Right ventricle myocardium superior (tissue), 1 donor: ENCODE measurements at regions not wholly inside any gene's neighbourhood (a gene's known extent, or its start where the extent isn't known, plus 50 kb on each side); places are given as distances from the start of the nearest gene placed in this dataset.

Source experiments
- ATAC-seq: fragments of 200-7000 bp; cut with Tn5 transposase; one replicate; pipeline ENCODE4 v1.9.1; 2020; ENCODE audit warnings: mild to moderate bottlenecking; ENCODE audit not compliant: poor library complexity
- DNase-seq: peaks from one replicate; pipeline ENCODE4 v3.0.0-alpha.2; 2020
- intact Hi-C: fragments of 100-400 bp; cut with DNase I; formaldehyde crosslinking; loops from one replicate; pipeline ENCODE4 v1.11.2; 2022
- donor health status: DM: no; HTN: yes; CAD: no; lungs with severe emphysema.

DNA sequence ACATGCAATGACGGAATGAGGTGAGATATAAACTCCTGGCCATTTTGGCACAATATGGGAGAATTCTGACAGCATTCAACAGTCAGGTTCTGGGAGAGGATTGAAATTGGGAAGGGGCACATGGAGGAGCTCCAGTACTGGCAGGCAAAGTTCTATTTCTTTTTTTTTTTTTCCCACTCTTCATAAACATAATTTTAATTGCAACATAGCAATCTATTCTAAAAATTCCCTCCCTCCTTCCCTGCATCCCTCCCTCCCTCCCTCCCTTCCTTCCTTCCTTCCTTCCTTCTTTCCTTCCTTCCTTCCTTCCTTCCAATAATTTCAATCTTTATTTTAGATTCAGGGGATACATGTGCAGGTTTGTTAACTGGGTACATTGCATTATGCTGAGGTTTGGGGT is 93.2 kb downstream of the PTCSC3 start:
- no peak for DNase-seq
- no peak for ATAC-seq
- intact Hi-C loops: no loop called here

DNA sequence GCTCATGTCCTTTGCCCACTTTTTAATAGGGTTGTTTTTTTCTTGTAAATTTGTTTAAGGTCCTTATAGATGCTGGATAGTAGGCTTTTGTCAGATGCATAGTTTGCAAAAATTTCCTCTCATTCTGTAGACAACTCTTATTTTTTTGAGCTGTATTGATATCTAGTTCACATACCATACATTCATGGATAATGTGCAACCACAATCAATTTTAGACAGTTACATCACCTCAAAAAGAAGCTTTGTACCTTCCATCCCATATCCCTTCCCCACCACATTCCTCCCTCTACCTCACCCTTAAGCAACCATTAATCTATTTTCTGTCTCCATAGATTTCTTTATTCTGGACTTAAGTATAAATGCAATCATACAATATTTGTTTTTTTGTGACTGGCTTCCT is 98.4 kb downstream of the PTCSC3 start:
- intact Hi-C loops: no loop called here

DNA sequence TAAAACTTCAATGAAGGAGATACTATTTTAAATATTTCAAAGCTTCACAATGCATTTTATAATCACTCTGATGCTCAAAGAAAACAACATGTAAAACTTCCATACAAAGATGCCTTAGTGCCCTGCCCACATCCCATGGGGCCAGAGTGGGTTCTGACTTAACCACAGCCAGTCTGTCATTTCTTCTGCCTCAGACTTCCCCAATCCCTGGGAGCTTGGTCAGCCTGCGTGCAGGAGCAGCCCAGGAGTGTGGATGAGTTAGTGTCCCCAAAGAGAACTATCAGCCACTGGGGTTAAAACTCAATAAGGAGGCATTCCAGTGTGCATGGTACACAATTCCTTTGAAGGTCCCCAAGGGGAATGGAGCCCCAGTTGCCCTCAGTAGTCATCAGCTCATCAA is 100.3 kb downstream of the PTCSC3 start:
- intact Hi-C loops: no loop called here
- no peak for DNase-seq
- ATAC-seq: no peak

More for the DNA sequence above, 98.4 kb downstream of the PTCSC3 start:
- no peak for DNase-seq
- ATAC-seq: no peak

DNA sequence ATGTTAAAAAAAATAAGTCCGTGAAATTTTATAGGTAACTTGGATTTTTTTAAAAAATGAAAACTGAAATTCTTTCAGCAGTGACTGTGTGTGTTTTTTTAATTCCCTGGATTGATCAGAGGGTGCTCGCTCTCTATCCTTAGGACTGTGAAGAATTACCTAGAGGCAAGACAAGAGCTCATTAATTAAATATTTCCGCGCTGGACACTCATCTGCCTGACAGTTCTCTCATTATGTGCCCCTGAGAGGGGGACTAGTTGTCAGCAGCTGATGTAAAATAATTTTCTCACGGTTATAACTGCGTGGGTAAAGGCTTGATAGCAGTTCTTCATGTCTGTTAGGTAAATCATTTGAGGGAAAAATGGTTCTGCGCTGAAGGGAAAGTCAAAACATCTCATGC is 101.3 kb downstream of the PTCSC3 start:
- no peak for DNase-seq
- intact Hi-C loops: no loop called here
- ATAC-seq: no peak

DNA sequence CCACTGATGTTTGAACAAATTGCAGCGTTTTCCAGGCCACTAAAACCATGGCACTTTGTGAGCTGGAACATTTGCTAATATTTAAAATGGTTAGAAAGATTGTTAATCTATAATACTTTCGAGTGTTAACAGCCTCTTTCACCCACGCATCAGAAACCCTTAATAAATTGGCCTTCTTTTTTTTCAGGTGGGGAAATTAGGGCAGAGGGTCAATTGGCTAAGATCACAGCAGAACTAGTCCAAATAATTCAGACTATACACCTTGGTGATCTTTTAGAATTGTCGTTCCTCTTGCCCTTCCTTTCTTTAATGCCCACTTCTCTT is 105.8 kb downstream of the PTCSC3 start:
- DNase-seq: no peak
- no peak for ATAC-seq
- intact Hi-C loops: no loop called here

DNA sequence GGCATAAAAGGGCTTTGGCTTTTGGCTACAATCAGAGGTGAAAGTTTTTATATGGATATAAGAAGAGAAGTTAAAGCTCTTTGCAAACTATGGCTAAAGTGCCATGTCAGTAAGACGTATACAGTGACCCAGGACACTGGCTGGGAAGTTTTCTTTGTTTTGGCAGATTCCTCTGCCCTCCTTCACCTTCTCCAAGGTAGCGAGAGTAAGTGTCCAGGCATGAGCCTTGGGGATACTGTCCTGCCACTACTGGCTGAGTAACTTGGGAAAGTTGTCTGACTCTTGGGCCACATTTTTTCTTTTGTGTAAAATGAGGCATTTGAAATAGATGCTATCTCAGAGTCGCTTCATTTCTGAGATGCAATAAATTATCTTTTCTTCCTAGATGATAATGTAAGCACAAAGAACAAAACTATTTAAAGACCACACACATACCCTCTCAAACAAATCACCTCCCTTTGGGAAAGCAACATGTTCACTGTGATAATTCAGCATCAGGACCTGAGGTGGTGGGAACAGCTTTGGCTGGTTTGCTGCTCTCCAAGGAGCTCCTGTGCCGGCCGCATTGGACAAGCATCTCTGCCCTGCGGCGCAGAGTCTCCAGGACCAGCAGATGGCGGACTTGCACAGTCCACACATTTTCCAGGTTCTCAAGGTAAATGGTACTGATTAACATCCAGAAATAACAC is 106.3 kb downstream of the PTCSC3 start:
- intact Hi-C loops: no loop called here
- peak; percentile 70 for ATAC-seq
- DNase-seq: peak; percentile 54

DNA sequence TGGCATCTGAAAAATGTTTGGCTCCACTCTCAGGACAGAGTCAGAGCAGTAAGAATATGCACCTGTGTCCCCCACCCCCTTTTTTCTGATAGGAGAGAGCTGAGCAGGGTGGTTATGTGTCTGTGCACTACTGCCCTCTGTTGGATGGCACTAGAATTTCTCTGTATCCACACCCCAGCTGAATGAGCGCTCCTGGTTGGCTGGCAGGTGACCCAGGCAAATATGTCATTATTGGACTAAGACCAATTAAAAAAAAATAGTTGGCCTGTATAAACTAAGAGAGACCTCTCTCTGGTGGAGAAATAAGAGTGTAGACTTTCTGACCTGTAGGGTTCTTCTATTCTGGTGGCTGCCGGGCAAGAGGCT is 107.0 kb downstream of the PTCSC3 start:
- peak; percentile 66 for ATAC-seq
- intact Hi-C loops: no loop called here
- DNase-seq: no peak

DNA sequence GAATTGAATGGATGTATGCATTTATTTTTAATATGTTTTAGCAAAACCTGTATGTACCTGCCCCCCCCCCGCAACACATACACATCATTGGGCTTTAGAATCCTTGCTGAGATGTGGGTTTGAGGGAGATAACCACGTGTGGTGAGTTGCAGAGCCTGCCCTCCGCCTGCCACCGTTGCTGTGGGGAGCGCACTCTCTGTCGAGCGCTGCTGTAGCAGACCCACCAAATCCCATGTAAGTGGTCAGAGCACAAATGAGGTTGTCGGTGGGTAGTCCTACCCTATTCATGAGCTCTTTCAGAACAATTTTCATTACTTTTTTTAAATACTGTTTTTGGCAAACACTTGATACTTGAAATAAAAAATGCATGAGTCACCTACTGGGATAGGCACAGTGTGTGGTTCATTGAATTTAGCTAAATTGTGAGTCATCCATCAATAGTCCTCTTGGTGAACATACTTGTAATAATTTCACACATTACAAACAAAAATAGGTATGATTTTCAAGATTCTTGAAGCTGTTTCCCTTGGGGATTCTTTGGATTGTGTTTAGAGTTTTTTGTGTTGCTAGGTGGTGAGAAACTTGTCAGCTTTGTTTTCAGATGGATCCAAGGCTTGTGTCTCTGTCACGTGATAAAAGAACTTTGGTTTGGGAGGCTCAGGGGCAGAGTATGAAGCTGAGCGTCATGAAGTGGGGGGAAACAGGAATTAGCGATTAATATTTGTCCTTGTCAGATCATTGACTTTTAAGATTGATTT is 107.6 kb downstream of the PTCSC3 start:
- no peak for ATAC-seq
- intact Hi-C loops: no loop called here
- no peak for DNase-seq

DNA sequence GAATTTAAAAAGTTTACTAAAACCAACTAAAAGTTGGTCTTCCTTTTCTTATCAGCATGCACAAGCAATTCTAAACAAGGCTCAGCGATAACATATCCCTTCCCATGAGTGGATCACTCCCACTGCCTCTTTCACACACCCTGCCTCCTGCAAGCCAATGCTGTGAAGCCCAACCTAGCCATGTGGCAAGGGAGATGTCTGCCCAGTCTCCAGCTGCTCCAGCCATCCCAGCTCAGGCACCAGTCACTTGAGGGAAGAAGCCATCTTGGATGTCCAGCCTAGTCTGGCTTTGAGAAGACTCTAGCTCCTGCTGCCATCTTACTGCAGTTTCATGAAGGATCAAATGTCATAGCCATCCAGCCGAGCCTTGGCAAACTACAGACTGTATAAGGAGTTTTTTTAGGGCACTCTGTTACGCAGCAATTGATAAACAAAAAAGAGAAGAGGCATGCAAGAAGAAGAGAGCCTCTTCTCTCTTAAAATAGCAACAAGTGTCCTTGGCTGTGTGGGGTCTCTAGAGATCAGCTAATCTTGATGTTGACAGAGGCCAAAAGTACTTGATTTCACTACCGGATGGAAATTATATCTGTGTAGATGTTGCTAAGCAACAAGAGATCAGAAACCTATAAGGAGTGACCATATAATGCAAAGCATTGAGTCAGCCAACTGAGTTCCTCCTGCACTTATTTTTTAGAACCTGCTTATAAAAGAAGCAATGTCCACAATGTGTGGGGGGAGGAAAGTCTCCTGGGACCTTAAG is 108.9 kb downstream of the PTCSC3 start:
- DNase-seq (no peak), ATAC-seq (peak; percentile 25)
- intact Hi-C loops: no loop called here

DNA sequence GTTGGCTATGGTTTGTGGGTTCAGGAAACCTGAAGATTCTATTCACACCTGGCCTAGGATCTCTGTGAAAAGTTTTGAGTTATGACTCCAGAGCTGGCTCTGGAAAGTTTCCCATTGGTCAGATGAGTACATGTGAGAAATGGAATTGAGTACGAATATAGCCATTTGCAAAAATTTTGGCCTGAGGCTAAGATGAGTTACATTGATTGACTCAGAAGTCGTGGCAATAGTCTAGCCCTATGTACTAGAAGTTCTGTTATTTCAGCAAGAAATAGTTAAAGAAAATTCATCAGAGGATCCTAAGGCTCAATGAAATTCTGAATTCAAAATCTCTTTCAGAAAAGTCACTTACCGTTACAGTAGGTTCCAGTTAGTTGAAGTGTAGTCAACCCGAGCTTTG is 109.9 kb downstream of the PTCSC3 start:
- no peak for ATAC-seq
- intact Hi-C loops: no loop called here
- no peak for DNase-seq

DNA sequence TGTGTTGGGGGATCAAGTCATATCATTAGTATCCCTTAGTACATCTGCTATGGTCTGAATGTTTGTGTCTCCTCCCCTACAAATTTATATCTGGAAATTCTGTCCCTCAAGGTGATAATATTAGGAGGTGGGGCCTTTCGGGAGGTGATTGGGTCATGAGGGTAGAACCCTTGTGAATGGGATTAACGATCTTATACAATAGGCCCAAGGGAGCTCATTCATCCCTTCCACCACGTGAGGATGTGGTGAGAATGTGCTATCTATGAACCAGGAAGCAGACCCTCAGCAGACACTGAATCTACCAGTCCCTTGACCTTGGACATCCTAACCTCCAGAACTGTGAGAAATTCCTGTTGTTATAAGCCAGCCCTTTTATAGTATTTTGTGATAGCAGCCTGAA is 110.7 kb downstream of the PTCSC3 start:
- DNase-seq (no peak), ATAC-seq (no peak)
- intact Hi-C loops: no loop called here

DNA sequence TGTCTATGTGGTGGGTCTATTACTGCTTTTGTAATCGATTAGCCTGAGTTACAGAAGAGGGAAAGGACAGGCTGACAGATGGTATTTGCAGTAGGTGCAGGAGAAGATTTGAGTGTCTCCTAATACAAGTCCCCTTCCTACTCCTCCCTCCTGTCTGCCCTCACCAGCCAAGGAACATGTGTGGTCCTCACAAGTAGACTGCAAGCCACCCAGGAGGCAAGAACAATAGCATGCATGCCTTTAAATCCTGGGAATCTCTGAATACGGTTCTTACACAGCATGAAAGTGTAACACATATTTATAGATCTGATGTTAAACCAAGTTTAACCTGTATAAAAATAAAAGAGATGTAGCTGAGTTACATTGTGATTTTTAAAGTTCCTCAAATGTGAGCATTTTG is 117.0 kb downstream of the PTCSC3 start:
- intact Hi-C loops: no loop called here
- DNase-seq: no peak

DNA sequence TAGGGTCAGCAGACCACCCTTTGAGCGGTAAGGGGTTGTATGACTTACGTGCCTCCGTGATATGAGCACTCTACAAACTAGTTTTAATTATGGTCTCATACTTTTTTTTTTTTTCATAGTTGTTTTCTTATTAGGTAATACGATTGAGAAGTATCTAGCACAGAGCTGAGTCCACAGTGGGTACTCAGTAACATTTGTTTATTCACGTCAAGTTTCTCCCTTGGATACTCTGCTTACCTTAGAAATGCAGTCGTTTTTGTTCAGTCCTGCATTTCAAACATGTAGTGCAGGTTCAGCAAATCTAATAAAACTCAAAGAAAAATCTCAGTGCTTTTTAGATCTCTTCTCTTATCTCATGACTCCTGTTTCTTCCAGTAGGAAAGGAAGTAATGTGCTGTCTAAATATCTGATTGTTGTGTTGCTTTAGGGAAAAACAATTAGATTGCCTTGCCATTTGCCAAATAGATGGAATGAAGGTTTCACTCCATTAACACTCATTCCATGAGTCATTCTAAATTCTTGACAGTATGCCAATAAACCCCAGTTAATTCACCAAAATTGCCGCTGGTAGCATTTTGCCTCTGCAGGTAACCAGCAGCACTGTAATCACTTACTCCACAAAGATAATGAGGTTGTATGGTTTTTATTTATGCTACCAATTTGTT is 118.9 kb downstream of the PTCSC3 start:
- intact Hi-C loops: no loop called here
- DNase-seq (no peak), ATAC-seq (no peak)

More for the DNA sequence above, 117.0 kb downstream of the PTCSC3 start:
- ATAC-seq: no peak

DNA sequence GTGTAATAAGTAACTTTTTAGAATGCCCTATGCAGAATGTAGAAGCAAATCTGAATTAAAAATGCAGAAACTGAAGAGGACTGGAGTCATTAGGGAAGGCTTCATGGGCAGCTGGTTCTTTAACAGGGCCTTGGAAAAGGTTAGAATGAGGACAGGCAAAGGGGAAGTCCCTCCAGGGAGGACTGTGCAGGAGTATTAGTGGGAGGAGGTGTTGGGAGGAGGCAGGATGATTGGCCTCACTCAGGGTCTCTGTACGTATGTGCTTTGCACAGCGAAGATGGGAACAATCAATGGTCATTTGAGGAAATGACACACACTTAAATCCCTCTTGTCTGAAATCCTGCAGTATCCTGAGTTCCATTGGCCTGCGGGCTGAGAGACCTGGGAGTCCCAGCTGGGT is 119.7 kb downstream of the PTCSC3 start:
- intact Hi-C loops: no loop called here
- DNase-seq (no peak), ATAC-seq (no peak)

DNA sequence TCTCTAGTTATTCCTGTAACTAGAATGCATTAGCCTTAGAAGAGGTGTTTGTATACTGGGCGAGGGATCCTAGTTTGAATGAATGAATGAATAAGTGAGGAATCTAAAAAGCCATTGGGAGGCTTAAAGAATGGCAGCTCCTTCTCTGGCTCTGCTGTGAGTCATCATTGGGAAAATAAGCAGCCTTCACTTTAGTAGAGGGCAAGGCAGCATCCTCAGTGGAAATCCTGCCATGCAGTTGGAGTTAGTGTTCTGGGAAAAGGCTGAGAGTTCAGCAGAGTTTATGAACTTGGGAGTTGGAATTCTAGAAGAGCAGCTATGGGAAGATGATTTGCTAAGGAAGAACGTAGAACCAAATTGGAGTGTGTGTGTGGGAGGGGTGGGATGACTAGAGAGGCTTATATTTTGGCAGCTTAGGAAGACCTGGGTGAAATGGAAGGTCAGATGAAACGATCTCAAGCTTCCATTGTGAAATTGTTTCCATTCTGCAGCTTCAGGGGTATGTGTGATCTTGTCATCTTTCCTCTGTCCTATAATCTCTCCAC is 120.8 kb downstream of the PTCSC3 start:
- intact Hi-C loops: no loop called here
- DNase-seq (no peak), ATAC-seq (no peak)

DNA sequence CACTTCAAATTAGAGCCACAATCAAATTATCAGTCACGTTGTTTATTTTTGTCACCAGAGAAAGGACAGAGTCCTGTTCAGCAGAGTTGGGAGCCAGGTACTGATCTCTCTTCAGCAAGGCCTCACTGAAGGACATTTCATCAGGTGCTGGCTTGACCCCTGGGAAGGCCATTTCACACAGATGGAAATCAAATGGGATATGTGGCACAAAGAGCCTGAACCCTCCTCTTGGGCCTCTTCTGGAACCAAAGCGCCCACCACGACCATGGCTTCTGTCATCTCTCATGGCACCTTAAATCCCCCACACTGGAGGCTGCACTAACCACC is 121.5 kb downstream of the PTCSC3 start:
- DNase-seq (no peak), ATAC-seq (no peak)
- intact Hi-C loops: no loop called here

DNA sequence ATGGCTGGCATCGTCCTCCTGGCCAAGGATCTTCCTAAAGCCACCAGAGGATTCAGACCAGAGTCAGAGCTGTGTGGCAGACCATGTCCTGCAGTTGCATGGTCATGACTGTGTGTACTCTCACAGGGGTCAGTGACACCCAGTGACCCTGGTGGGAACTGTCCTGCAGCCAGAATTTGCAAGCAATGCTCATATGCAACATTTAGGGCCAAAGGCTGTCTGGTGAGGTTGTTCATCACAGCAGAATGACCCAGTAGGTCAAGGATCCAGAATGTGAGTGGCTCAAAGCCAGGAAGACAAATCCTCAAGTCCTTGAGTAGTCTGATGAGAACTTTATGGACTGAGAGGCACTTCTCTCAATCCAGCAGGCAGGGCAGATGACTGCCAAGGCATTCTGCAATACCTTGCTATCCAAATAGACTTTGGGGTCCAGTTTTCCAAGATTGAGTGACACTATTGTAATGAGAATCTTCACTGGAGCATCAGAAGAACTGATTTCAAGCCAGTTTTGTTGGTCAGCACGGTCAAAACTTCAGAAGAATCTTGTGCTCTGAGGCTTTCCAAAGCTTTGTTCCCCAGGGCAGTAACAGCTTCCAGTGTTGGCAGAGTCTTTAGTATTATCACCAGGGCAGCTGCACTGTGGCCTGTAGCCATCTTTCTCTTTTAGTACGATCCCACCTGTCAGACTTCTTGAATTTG is 122.0 kb downstream of the PTCSC3 start:
- intact Hi-C loops: no loop called here

DNA sequence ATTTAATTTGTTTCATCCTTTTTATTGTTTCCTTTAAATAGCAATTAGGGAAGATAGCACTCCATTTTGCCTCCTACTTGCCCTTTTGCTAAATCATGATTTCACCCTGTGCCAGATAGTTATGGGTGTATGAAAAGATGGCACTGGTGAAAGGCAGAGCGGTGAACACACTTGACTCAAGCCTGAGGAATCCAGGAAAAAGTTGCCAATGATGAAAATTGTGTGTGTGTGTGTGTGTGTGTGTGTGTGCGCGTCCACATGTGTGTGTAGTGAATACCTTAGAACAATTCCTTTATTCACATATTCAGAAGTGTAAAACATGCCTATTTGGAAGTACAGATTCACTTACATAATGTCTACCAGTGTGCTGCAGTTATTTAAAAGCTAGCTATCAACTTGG is 123.8 kb downstream of the PTCSC3 start:
- DNase-seq: no peak
- no peak for ATAC-seq
- intact Hi-C loops: no loop called here

More for the DNA sequence above, 122.0 kb downstream of the PTCSC3 start:
- peak; percentile 64 for ATAC-seq
- DNase-seq: peak; percentile 48

DNA sequence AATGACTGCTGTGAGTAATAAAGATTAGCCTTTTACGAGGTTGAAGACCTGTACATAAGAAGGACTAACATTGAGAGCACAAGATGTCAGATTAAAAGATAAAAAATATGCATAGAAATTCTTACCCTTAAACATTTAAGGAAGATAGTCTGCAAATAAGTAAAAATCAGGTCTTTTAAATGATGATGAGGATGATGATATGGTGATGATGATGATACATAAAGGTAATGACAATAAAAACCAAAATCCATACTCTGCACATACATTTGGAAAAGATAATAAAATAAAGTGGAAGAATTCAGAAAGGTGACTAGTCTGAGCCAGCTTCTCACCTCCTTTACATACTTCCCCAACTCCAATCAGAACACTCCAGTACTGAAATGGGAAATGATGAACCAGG is 124.5 kb downstream of the PTCSC3 start:
- intact Hi-C loops: no loop called here
- DNase-seq: no peak
- ATAC-seq: no peak
